ENCODE measurements at regions not wholly inside any gene's neighbourhood (a gene's known extent, or its start where the extent isn't known, plus 50 kb on each side); places are given as distances from the start of the nearest gene placed in this dataset.
"Not testable (repeated sequence)": the region's sequence is repeated elsewhere in the genome, so short reads cannot be mapped to it uniquely, and the experiment has no call there.

GRCh38 chr14:49960453-49960852, 67.6 kb downstream of the ARF6 start:
- TF ChIP-seq POLR2AphosphoS5 (IDR thresholded peaks at IDR 0.05) (no peak), POLR2A (IDR thresholded peaks at IDR 0.05) (no peak)
- TF ChIP-seq, protein P1, sequence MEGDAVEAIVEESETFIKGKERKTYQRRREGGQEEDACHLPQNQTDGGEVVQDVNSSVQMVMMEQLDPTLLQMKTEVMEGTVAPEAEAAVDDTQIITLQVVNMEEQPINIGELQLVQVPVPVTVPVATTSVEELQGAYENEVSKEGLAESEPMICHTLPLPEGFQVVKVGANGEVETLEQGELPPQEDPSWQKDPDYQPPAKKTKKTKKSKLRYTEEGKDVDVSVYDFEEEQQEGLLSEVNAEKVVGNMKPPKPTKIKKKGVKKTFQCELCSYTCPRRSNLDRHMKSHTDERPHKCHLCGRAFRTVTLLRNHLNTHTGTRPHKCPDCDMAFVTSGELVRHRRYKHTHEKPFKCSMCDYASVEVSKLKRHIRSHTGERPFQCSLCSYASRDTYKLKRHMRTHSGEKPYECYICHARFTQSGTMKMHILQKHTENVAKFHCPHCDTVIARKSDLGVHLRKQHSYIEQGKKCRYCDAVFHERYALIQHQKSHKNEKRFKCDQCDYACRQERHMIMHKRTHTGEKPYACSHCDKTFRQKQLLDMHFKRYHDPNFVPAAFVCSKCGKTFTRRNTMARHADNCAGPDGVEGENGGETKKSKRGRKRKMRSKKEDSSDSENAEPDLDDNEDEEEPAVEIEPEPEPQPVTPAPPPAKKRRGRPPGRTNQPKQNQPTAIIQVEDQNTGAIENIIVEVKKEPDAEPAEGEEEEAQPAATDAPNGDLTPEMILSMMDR (IDR thresholded peaks at IDR 0.05) = no peak
- Histone ChIP-seq H3K9me3 (no peaks in the 10 kb centered on the region), H3K4me1 (replicated peaks) (peaks cover 18% of the 10 kb centered on the region), H3K27ac (peak overlapping the region; percentile 67 to 77), H3K27me3 (replicated peaks; ENCODE audit: insufficient read depth) (no peaks in the 10 kb centered on the region), H3K4me3 (no peak overlapping the region), H3K36me3 (no peaks in the 10 kb centered on the region)
- intact Hi-C loops (cut with DNase I) = no loop called here
- DNase-seq (ENCODE audit: low spot score) = no peak
- 71% methylated on average over 7 of the region's 7 CpGs for WGBS

- H3K27me3 ChIP-seq (replicated peaks; ENCODE audit: insufficient read depth) = no peaks in the 10 kb centered on the region
- no peaks in the 10 kb centered on the region for H3K9me3 ChIP-seq
- peak; percentile 56 for DNase-seq (ENCODE audit: low spot score)
- peak overlapping the region; percentile 68 to 77 for H3K27ac ChIP-seq
- H3K4me3 ChIP-seq = no peak overlapping the region
- H3K36me3 ChIP-seq = no peaks in the 10 kb centered on the region
- TF ChIP-seq, protein P1 (IDR thresholded peaks at IDR 0.05) = no peak
- peak; percentile 65 for TF ChIP-seq POLR2AphosphoS5 (IDR thresholded peaks at IDR 0.05)
- TF ChIP-seq POLR2A (IDR thresholded peaks at IDR 0.05) = no peak
- WGBS = 68% methylated on average over 13 of the region's 13 CpGs
- peaks cover 18% of the 10 kb centered on the region for H3K4me1 ChIP-seq (replicated peaks)
- intact Hi-C loops (cut with DNase I) = no loop called here
These were observed 68.7 kb downstream of the ARF6 start for GRCh38 chr14:49961270-49962222.

GRCh38 chr14:49962621-49963020, 69.7 kb downstream of the ARF6 start:
- TF ChIP-seq POLR2AphosphoS5 (IDR thresholded peaks at IDR 0.05) = peak; percentile 72
- TF ChIP-seq POLR2A (IDR thresholded peaks at IDR 0.05) = no peak
- TF ChIP-seq, protein P1 (IDR thresholded peaks at IDR 0.05) = peak in 1 of 4 experiments; percentile 33
- intact Hi-C loops (cut with DNase I) = no loop called here
- WGBS = 49% methylated on average over 6 of the region's 6 CpGs
- H3K4me3 ChIP-seq = no peak overlapping the region
- peak; percentile 75 for DNase-seq (ENCODE audit: low spot score)
- H3K9me3 ChIP-seq = no peaks in the 10 kb centered on the region
- peak overlapping the region; percentile 68 to 77 for H3K27ac ChIP-seq
- H3K27me3 ChIP-seq (replicated peaks; ENCODE audit: insufficient read depth) = no peaks in the 10 kb centered on the region
- H3K36me3 ChIP-seq = no peaks in the 10 kb centered on the region
- H3K4me1 ChIP-seq (replicated peaks) = peaks cover 18% of the 10 kb centered on the region

GRCh38 chr14:49965068-49965651, 72.3 kb downstream of the ARF6 start:
- H3K9me3 ChIP-seq; DNase-seq (ENCODE audit: low spot score); H3K27ac ChIP-seq; H3K27me3 ChIP-seq (replicated peaks; ENCODE audit: insufficient read depth); H3K4me3 ChIP-seq; intact Hi-C loops (cut with DNase I); H3K36me3 ChIP-seq: not testable (repeated sequence)
- WGBS = 92% methylated on average over 8 of the region's 8 CpGs
- H3K4me1 ChIP-seq (replicated peaks) = peaks cover 15% of the 10 kb centered on the region

GRCh38 chr14:49966304-49966809, 73.5 kb downstream of the ARF6 start:
- 37% methylated on average over 4 of the region's 4 CpGs for WGBS
- H3K4me3 ChIP-seq = no peak overlapping the region
- peak overlapping the region in 1 of 2 donors; percentile 29 for H3K27ac ChIP-seq
- intact Hi-C loops (cut with DNase I) = no loop called here
- no peak for DNase-seq (ENCODE audit: low spot score)
- no peaks in the 10 kb centered on the region for H3K36me3 ChIP-seq
- H3K4me1 ChIP-seq (replicated peaks) = peaks cover 8% of the 10 kb centered on the region
- H3K27me3 ChIP-seq (replicated peaks; ENCODE audit: insufficient read depth) = no peaks in the 10 kb centered on the region
- no peaks in the 10 kb centered on the region for H3K9me3 ChIP-seq
- TF ChIP-seq, protein P1 (IDR thresholded peaks at IDR 0.05) = no peak
- TF ChIP-seq POLR2A (IDR thresholded peaks at IDR 0.05) = no peak
- no peak for TF ChIP-seq POLR2AphosphoS5 (IDR thresholded peaks at IDR 0.05)

Data from prostate gland (tissue), 2 donors.